ENCODE measurements at regions not wholly inside any gene's neighbourhood (a gene's known extent, or its start where the extent isn't known, plus 50 kb on each side); places are given as distances from the start of the nearest gene placed in this dataset.

GRCh38 chr21:15557925-15558324 lies 171.9 kb upstream of the USP25 start:
- Histone ChIP-seq H3K79me2 (ENCODE audit: insufficient read depth, low read length) (no peaks in the 10 kb centered on the region), H3K4me2 (ENCODE audit: insufficient read depth, low read length) (no peak overlapping the region), H3K4me3 (ENCODE audit: low read depth in 1 of 2, low read length in 2 of 2) (no peak overlapping the region), H3K4me1 (ENCODE audit: insufficient read depth, low read length) (peaks cover 7% of the 10 kb centered on the region), H3K27ac (ENCODE audit: low read length) (no peak overlapping the region), H3K27me3 (ENCODE audit: insufficient read depth, low read length, poor library complexity) (no peaks in the 10 kb centered on the region), H3K9me3 (ENCODE audit: insufficient read depth, low read length, severe bottlenecking) (no peaks in the 10 kb centered on the region), H3K9ac (ENCODE audit: low read depth, low read length) (no peak overlapping the region), H4K20me1 (ENCODE audit: insufficient read depth, low read length) (no peaks in the 10 kb centered on the region), H2AFZ (ENCODE audit: low read depth, low read length) (no peak overlapping the region), H3K36me3 (ENCODE audit: insufficient read depth, low read length) (no peaks in the 10 kb centered on the region)
- peak; percentile 6 for DNase-seq
- TF ChIP-seq CTCF (IDR thresholded peaks at IDR 0.05; ENCODE audit: borderline replicate concordance, extremely low read depth, low read length, poor library complexity, severe bottlenecking) (no peak), EZH2 (IDR thresholded peaks at IDR 0.05; ENCODE audit: borderline replicate concordance, low read depth, low read length, severe bottlenecking) (no peak)
- ATAC-seq (ENCODE audit: insufficient read depth, low read depth) = no peak

GRCh38 chr21:15558884-15559283 lies 170.9 kb upstream of the USP25 start:
- H3K4me2 ChIP-seq (ENCODE audit: insufficient read depth, low read length) = no peak overlapping the region

GRCh38 chr21:15559660-15560059 lies 170.1 kb upstream of the USP25 start:
- H2AFZ ChIP-seq (ENCODE audit: low read depth, low read length) = no peak overlapping the region
- TF ChIP-seq EZH2 (IDR thresholded peaks at IDR 0.05; ENCODE audit: borderline replicate concordance, low read depth, low read length, severe bottlenecking) (no peak), CTCF (IDR thresholded peaks at IDR 0.05; ENCODE audit: borderline replicate concordance, extremely low read depth, low read length, poor library complexity, severe bottlenecking) (no peak)

More at GRCh38 chr21:15558884-15559283, 170.9 kb upstream of the USP25 start:
- no peak overlapping the region for H3K27ac ChIP-seq (ENCODE audit: low read length)
- DNase-seq = no peak
- H3K4me3 ChIP-seq (ENCODE audit: low read depth in 1 of 2, low read length in 2 of 2) = no peak overlapping the region
- no peaks in the 10 kb centered on the region for H3K36me3 ChIP-seq (ENCODE audit: insufficient read depth, low read length)
- no peak for ATAC-seq (ENCODE audit: insufficient read depth, low read depth)
- H3K27me3 ChIP-seq (ENCODE audit: insufficient read depth, low read length, poor library complexity) = no peaks in the 10 kb centered on the region
- no peak overlapping the region for H2AFZ ChIP-seq (ENCODE audit: low read depth, low read length)
- no peak overlapping the region for H3K9ac ChIP-seq (ENCODE audit: low read depth, low read length)
- no peaks in the 10 kb centered on the region for H4K20me1 ChIP-seq (ENCODE audit: insufficient read depth, low read length)
- no peaks in the 10 kb centered on the region for H3K9me3 ChIP-seq (ENCODE audit: insufficient read depth, low read length, severe bottlenecking)
- no peaks in the 10 kb centered on the region for H3K4me1 ChIP-seq (ENCODE audit: insufficient read depth, low read length)
- H3K79me2 ChIP-seq (ENCODE audit: insufficient read depth, low read length) = no peaks in the 10 kb centered on the region
- TF ChIP-seq EZH2 (IDR thresholded peaks at IDR 0.05; ENCODE audit: borderline replicate concordance, low read depth, low read length, severe bottlenecking) = no peak
- no peak for TF ChIP-seq CTCF (IDR thresholded peaks at IDR 0.05; ENCODE audit: borderline replicate concordance, extremely low read depth, low read length, poor library complexity, severe bottlenecking)

More at GRCh38 chr21:15559660-15560059, 170.1 kb upstream of the USP25 start:
- Histone ChIP-seq H3K4me3 (ENCODE audit: low read depth in 1 of 2, low read length in 2 of 2) (no peak overlapping the region), H3K36me3 (ENCODE audit: insufficient read depth, low read length) (no peaks in the 10 kb centered on the region), H3K27ac (ENCODE audit: low read length) (no peak overlapping the region), H3K9me3 (ENCODE audit: insufficient read depth, low read length, severe bottlenecking) (no peaks in the 10 kb centered on the region), H3K4me2 (ENCODE audit: insufficient read depth, low read length) (no peak overlapping the region), H3K79me2 (ENCODE audit: insufficient read depth, low read length) (no peaks in the 10 kb centered on the region), H3K27me3 (ENCODE audit: insufficient read depth, low read length, poor library complexity) (no peaks in the 10 kb centered on the region), H3K9ac (ENCODE audit: low read depth, low read length) (no peak overlapping the region), H4K20me1 (ENCODE audit: insufficient read depth, low read length) (no peaks in the 10 kb centered on the region), H3K4me1 (ENCODE audit: insufficient read depth, low read length) (no peaks in the 10 kb centered on the region)
- ATAC-seq (ENCODE audit: insufficient read depth, low read depth) (no peak), DNase-seq (no peak)

All from DND-41 (cell line).